ENCODE measurements at regions not wholly inside any gene's neighbourhood (a gene's known extent, or its start where the extent isn't known, plus 50 kb on each side); places are given as distances from the start of the nearest gene placed in this dataset.

DNA sequence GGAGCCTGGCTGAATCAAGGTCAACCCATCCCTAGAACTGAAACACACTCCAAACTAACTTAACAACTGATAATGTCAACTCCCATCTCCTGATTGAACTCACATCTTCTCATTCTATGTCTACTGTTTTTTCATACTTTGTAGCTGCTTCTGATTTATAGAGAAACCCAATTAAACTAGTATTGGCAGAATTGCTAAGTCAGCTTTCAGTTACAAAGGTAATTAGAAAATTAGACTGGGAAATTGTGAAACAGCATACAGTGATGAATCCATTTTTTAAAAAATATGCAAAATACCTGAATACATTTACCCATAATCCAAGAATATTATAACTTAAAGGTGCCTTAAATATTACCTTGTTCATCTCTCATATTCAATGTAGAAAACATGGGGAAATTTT is 535.2 kb upstream of the CLINT1 start:
- no peaks in the 10 kb centered on the region for H3K4me1 ChIP-seq
- TF ChIP-seq, protein P1, sequence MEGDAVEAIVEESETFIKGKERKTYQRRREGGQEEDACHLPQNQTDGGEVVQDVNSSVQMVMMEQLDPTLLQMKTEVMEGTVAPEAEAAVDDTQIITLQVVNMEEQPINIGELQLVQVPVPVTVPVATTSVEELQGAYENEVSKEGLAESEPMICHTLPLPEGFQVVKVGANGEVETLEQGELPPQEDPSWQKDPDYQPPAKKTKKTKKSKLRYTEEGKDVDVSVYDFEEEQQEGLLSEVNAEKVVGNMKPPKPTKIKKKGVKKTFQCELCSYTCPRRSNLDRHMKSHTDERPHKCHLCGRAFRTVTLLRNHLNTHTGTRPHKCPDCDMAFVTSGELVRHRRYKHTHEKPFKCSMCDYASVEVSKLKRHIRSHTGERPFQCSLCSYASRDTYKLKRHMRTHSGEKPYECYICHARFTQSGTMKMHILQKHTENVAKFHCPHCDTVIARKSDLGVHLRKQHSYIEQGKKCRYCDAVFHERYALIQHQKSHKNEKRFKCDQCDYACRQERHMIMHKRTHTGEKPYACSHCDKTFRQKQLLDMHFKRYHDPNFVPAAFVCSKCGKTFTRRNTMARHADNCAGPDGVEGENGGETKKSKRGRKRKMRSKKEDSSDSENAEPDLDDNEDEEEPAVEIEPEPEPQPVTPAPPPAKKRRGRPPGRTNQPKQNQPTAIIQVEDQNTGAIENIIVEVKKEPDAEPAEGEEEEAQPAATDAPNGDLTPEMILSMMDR (IDR thresholded peaks at IDR 0.05 in 4 of 5, conservative IDR thresholded peaks at IDR 0.05 in 1 of 5): no peak
- no peak for TF ChIP-seq POLR2A (IDR thresholded peaks at IDR 0.05)
- H3K4me3 ChIP-seq: no peak overlapping the region
- no peaks in the 10 kb centered on the region for H3K9me3 ChIP-seq
- no peak for ATAC-seq
- intact Hi-C loops (cut with DNase I; ENCODE audit: low total_unique reads) (no loop called here), in situ Hi-C loops (cut with MboI; ENCODE audit: low sequenced_read_pairs in 4 of 4) (no loop called here)
- no peaks in the 10 kb centered on the region for H3K36me3 ChIP-seq
- no peaks in the 10 kb centered on the region for H3K27me3 ChIP-seq
- no peak overlapping the region for H3K27ac ChIP-seq
- no peak for DNase-seq

DNA sequence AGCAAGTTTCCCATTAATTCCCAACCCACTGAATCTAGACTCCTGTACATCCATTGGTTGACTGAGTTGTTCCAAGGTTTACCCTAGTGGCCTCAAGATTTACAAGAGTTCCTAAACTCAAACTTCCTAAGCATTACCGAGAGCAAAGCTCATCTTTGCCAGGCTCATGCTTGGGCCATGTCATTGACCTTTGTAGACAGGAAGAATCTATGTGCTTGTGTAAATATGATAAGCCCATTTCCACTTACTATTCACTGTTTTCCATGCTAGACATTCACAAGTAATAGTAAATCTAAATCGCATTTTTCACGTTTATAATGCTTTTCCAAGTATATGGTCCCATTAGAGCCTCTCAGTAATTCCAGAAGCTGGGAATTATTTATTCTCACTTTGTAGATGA is 534.5 kb upstream of the CLINT1 start:
- in situ Hi-C loops (cut with MboI; ENCODE audit: low sequenced_read_pairs in 4 of 4) (no loop called here), intact Hi-C loops (cut with DNase I; ENCODE audit: low total_unique reads) (no loop called here)
- Histone ChIP-seq H3K9me3 (no peaks in the 10 kb centered on the region), H3K27ac (no peak overlapping the region), H3K27me3 (no peaks in the 10 kb centered on the region), H3K4me3 (no peak overlapping the region), H3K4me1 (no peaks in the 10 kb centered on the region), H3K36me3 (no peaks in the 10 kb centered on the region)
- DNase-seq (no peak), ATAC-seq (no peak)
- TF ChIP-seq POLR2A (IDR thresholded peaks at IDR 0.05): no peak
- TF ChIP-seq, protein P1 (IDR thresholded peaks at IDR 0.05 in 4 of 5, conservative IDR thresholded peaks at IDR 0.05 in 1 of 5): no peak

DNA sequence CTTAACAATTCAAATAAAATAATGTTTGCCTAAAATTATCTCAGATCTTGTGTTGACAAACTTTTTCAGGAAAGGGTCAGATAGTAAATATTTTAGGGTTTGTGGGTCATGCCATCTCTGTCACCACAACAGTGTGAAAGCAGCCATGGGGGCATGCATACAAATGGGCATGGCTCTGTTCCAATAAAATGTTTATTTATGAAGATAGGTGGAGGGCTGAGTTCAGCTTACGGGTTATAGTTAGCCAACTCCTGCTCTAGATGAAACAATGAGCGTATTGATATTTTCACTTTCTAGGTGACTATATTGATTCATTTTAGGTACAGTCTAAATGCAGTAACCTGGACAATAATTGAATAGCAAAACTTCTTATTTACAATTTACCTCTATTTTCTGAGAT is 533.8 kb upstream of the CLINT1 start:
- Histone ChIP-seq H3K9me3 (no peaks in the 10 kb centered on the region), H3K4me1 (no peaks in the 10 kb centered on the region), H3K27me3 (no peaks in the 10 kb centered on the region), H3K36me3 (no peaks in the 10 kb centered on the region), H3K27ac (no peak overlapping the region), H3K4me3 (no peak overlapping the region)
- ATAC-seq: no peak
- intact Hi-C loops (cut with DNase I; ENCODE audit: low total_unique reads) (no loop called here), in situ Hi-C loops (cut with MboI; ENCODE audit: low sequenced_read_pairs in 4 of 4) (no loop called here)
- no peak for DNase-seq
- TF ChIP-seq POLR2A (IDR thresholded peaks at IDR 0.05): no peak

DNA sequence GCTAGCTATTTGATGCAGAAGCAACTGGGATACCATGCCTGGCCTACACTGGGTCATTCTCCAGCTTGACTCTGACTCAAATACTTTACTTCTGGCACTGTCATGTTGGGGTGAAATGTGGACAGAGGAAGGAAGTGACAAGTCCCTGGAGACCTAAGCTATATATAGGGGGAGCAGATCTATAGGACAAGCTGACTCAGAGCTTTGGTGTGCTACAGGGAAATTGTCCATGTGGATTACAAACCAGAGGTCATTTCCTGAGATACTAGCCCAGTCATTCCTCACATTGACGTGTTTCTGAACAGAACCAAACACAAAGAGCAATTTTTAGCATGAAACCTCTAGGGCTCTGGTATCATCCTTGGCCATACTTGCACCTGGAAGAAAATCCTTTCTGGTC is 531.6 kb upstream of the CLINT1 start:
- no peaks in the 10 kb centered on the region for H3K27me3 ChIP-seq
- DNase-seq (no peak), ATAC-seq (no peak)
- no peaks in the 10 kb centered on the region for H3K9me3 ChIP-seq
- TF ChIP-seq POLR2A (IDR thresholded peaks at IDR 0.05): no peak
- TF ChIP-seq, protein P1 (IDR thresholded peaks at IDR 0.05 in 4 of 5, conservative IDR thresholded peaks at IDR 0.05 in 1 of 5): no peak
- intact Hi-C loops (cut with DNase I; ENCODE audit: low total_unique reads): no loop called here
- in situ Hi-C loops (cut with MboI; ENCODE audit: low sequenced_read_pairs in 4 of 4): no loop called here
- H3K36me3 ChIP-seq: no peaks in the 10 kb centered on the region
- H3K27ac ChIP-seq: no peak overlapping the region
- no peak overlapping the region for H3K4me3 ChIP-seq
- H3K4me1 ChIP-seq: no peaks in the 10 kb centered on the region

DNA sequence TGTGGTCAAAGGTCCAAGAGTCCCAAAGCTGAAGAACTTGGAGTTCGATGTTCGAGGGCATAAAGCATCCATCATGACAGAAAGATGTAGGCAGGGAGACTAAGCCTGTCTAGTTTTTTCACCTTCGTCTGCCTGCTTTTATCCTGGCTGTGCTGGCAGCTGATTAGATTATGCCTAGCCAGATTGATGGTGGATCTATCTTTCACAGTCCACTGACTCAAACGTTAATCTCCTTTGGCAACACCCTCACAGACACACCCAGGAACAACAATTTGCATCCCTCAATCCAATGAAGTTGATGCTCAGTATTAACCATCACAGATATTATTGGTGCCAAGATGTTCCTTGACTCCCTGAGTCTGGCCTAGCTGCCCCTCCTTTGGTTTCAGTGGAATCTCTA is 530.8 kb upstream of the CLINT1 start:
- Histone ChIP-seq H3K4me1 (no peaks in the 10 kb centered on the region), H3K4me3 (no peak overlapping the region), H3K9me3 (no peaks in the 10 kb centered on the region), H3K27me3 (no peaks in the 10 kb centered on the region), H3K36me3 (no peaks in the 10 kb centered on the region), H3K27ac (no peak overlapping the region)
- DNase-seq: no peak
- TF ChIP-seq, protein P1 (IDR thresholded peaks at IDR 0.05 in 4 of 5, conservative IDR thresholded peaks at IDR 0.05 in 1 of 5): no peak
- TF ChIP-seq POLR2A (IDR thresholded peaks at IDR 0.05): no peak
- intact Hi-C loops (cut with DNase I; ENCODE audit: low total_unique reads) (no loop called here), in situ Hi-C loops (cut with MboI; ENCODE audit: low sequenced_read_pairs in 4 of 4) (no loop called here)
- no peak for ATAC-seq

Measured in gastrocnemius medialis (tissue), 4 donors.